Mesothelial cell of epicardium (in vitro differentiated cells): ENCODE measurements at regions not wholly inside any gene's neighbourhood (a gene's known extent, or its start where the extent isn't known, plus 50 kb on each side); places are given as distances from the start of the nearest gene placed in this dataset.
A peak's percentile ranks its signal among the peaks of the same experiment; 100 is the strongest.

Source experiments
- DNase-seq, 2 experiments: peaks; one replicate each; pipeline ENCODE4 v3.0.0; 2021; ENCODE audit warnings: low spot score in 2 of 2; ENCODE audit not compliant: unreplicated experiment in 2 of 2
- H3K27ac Mint-ChIP-seq: 2 replicates; pipeline ENCODE4 v1.8.0; 2021; ENCODE audit warnings: mixed read lengths
- H3K27me3 Mint-ChIP-seq: 2 replicates; pipeline ENCODE4 v1.8.0; 2021; ENCODE audit warnings: low read depth, mixed read lengths
- H3K36me3 Mint-ChIP-seq: 2 replicates; pipeline ENCODE4 v1.8.0; 2021; ENCODE audit warnings: mixed read lengths
- H3K4me1 Mint-ChIP-seq: 2 replicates; pipeline ENCODE4 v1.8.0; 2021; ENCODE audit warnings: mixed read lengths
- H3K4me3 Mint-ChIP-seq: 2 replicates; pipeline ENCODE4 v1.8.0; 2021; ENCODE audit warnings: mild to moderate bottlenecking, moderate library complexity, mixed read lengths
- H3K9me3 Mint-ChIP-seq: 2 replicates; pipeline ENCODE4 v1.8.0; 2021; ENCODE audit warnings: mixed read lengths
- CTCF ChIP-seq: fragments of 200-600 bp; sonication (generic); IDR thresholded peaks from one replicate; pipeline ENCODE4 v1.5.0; 2021; ENCODE audit warnings: antibody characterized with exemption; ENCODE audit not compliant: unreplicated experiment

DNA sequence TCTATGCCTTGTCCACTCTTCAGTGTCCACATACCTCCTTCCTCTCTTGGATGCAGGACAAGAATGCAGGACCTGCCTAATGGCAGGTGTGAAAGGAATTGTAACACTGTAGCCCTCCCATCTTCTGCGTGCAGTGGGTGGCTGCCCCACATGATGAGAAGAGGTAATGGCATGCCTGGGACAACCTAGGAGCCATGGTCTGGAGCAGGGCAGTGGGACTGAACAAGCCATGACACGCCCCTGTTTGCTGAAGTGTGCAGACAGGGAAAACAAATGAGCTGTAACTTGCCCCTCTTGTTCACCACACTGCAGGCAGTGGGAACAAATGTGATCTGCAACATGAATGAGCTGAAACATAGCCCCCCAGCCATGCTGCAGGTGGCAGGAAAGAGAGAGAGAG is 192.2 kb downstream of the PCDH17 start:
- TF ChIP-seq CTCF, result no peak
- Mint-ChIP-seq H3K27ac (no peak overlapping the region), H3K4me1 (peaks cover 14% of the 10 kb centered on the region), H3K9me3 (no peaks in the 10 kb centered on the region), H3K4me3 (no peak overlapping the region), H3K36me3 (no peaks in the 10 kb centered on the region), H3K27me3 (no peaks in the 10 kb centered on the region)
- no peak for DNase-seq

DNA sequence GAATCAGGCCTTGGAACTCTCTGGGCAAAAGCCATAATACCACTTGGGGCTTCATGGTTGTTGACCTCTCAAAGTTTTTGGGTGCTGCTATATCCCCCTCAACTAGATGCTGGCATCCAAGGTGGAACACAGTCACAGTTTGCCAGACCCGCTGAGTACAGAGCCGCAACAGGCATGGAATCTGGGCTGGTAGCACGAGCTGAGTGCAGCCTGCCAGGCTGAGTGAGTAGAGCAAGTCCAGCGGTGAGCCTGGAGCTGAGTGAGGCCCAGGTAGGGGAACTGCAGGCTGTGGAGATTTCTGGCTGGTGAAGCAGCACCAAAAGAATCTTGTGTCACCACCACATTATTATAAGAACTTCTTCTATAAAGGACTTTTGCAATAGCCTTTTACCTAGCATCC is 192.6 kb downstream of the PCDH17 start:
- H3K4me1 Mint-ChIP-seq, result peaks cover 14% of the 10 kb centered on the region
- DNase-seq, result no peak
- H3K27ac Mint-ChIP-seq, result no peak overlapping the region
- H3K27me3 Mint-ChIP-seq, result no peaks in the 10 kb centered on the region
- H3K9me3 Mint-ChIP-seq, result no peaks in the 10 kb centered on the region
- TF ChIP-seq CTCF, result no peak
- no peaks in the 10 kb centered on the region for H3K36me3 Mint-ChIP-seq
- no peak overlapping the region for H3K4me3 Mint-ChIP-seq

DNA sequence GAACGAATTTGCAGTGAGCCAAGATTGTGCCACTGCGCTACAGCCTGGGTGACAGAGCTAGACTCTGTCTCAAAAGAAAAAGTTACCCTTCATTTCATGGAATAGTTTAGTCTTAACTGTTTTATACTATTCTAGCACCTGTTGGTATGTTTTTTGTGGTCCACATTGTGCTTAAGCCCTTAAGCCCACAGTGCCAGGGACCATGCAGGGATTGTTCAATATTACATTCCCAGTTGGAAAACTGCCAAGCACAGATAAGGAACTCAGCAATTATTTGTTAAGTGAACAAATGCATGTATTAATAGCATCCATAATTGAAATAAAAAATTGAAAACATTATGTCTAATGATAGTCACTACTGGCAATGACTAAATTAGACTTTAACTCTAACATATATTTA is 193.5 kb downstream of the PCDH17 start:
- Mint-ChIP-seq H3K27ac (no peak overlapping the region), H3K4me3 (no peak overlapping the region), H3K4me1 (peaks cover 18% of the 10 kb centered on the region), H3K9me3 (no peaks in the 10 kb centered on the region), H3K36me3 (no peaks in the 10 kb centered on the region), H3K27me3 (no peaks in the 10 kb centered on the region)
- DNase-seq, result no peak
- no peak for TF ChIP-seq CTCF

- no peak for TF ChIP-seq CTCF
- DNase-seq, result no peak
- Mint-ChIP-seq H3K36me3 (no peaks in the 10 kb centered on the region), H3K27ac (peak overlapping the region; percentile 13), H3K4me3 (no peak overlapping the region), H3K4me1 (peaks cover 6% of the 10 kb centered on the region), H3K9me3 (peaks cover 4% of the 10 kb centered on the region), H3K27me3 (no peaks in the 10 kb centered on the region)
Observed at GRCh38 chr13:57829496-57829895, 198.0 kb downstream of the PCDH17 start.

DNA sequence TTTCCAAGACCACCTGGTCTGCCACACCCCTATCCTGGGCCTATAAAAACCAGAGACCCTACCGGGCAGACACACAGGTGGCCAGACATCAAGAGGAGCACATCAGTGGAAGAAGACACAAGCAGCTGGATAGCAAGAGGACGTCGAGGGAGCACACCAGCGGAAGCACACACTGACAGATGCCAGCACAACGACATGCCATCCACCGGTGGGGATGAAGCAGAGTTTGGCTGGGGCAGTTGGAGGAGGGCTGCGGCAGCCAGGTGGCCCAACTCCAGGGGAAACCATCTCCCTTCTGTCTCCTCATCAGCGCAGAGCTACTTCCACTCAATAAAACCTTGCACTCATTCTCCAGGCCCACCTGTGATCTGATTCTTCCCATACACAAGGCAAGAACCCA is 200.6 kb downstream of the PCDH17 start:
- H3K9me3 Mint-ChIP-seq, result peaks cover 4% of the 10 kb centered on the region
- no peak overlapping the region for H3K27ac Mint-ChIP-seq
- H3K4me1 Mint-ChIP-seq, result peaks cover 4% of the 10 kb centered on the region
- H3K4me3 Mint-ChIP-seq, result no peak overlapping the region
- H3K27me3 Mint-ChIP-seq, result no peaks in the 10 kb centered on the region
- DNase-seq, result no peak
- TF ChIP-seq CTCF, result no peak
- H3K36me3 Mint-ChIP-seq, result no peaks in the 10 kb centered on the region

GRCh38 chr13:57837801-57838200 is 206.3 kb downstream of the PCDH17 start:
- Mint-ChIP-seq H3K9me3 (peaks cover 7% of the 10 kb centered on the region), H3K27ac (no peak overlapping the region), H3K36me3 (no peaks in the 10 kb centered on the region), H3K4me1 (no peaks in the 10 kb centered on the region), H3K4me3 (no peak overlapping the region), H3K27me3 (no peaks in the 10 kb centered on the region)
- TF ChIP-seq CTCF, result no peak
- DNase-seq, result no peak
